Mesenchymal stem cell (in vitro differentiated cells and primary cell): ENCODE measurements at regions not wholly inside any gene's neighbourhood (a gene's known extent, or its start where the extent isn't known, plus 50 kb on each side); places are given as distances from the start of the nearest gene placed in this dataset.

Source experiments
- DNase-seq: peaks from one replicate; pipeline ENCODE4 v3.0.0-alpha.2; 2013
- H2AFZ ChIP-seq: one replicate; pipeline ENCODE4 v1.6.1; 2013; ENCODE audit warnings: low read depth, mild to moderate bottlenecking, control low read depth, inconsistent platforms, low read length, moderate library complexity
- H2AK5ac ChIP-seq: 2 replicates; pipeline ENCODE4 v1.6.1; 2013; ENCODE audit warnings: low read length, moderate library complexity, mild to moderate bottlenecking, inconsistent platforms; ENCODE audit not compliant: severe bottlenecking
- H2BK120ac ChIP-seq: one replicate; pipeline ENCODE4 v1.6.1; 2013; ENCODE audit warnings: low read depth, mild to moderate bottlenecking, inconsistent platforms, low read length, moderate library complexity
- H2BK12ac ChIP-seq, 2 experiments: one replicate each; pipeline ENCODE4 v1.6.1; 2013; ENCODE audit warnings: inconsistent platforms in 2 of 2, low read length in 2 of 2, mild to moderate bottlenecking in 2 of 2, moderate library complexity in 2 of 2, control low read depth in 1 of 2
- H2BK15ac ChIP-seq: one replicate; pipeline ENCODE4 v1.6.1; 2013; ENCODE audit warnings: mild to moderate bottlenecking, low read depth, inconsistent platforms; ENCODE audit not compliant: poor library complexity, severe bottlenecking
- H2BK5ac ChIP-seq: 2 replicates; pipeline ENCODE4 v1.6.1; 2013; ENCODE audit warnings: low read depth, mild to moderate bottlenecking, low read length, control low read depth, inconsistent platforms; ENCODE audit not compliant: poor library complexity, severe bottlenecking
- H3K14ac ChIP-seq, 2 experiments: one replicate each; pipeline ENCODE4 v1.6.1; 2013; ENCODE audit warnings: inconsistent platforms in 2 of 2, low read length in 2 of 2, control low read depth in 1 of 2, mild to moderate bottlenecking in 1 of 2, moderate library complexity in 1 of 2
- H3K18ac ChIP-seq, 2 experiments: one replicate each; pipeline ENCODE4 v1.6.1; 2013; ENCODE audit warnings: inconsistent platforms in 2 of 2, low read length in 2 of 2, control low read depth in 1 of 2, low read depth in 1 of 2, mild to moderate bottlenecking in 1 of 2
- H3K23ac ChIP-seq, 2 experiments: one replicate each; pipeline ENCODE4 v1.6.1; 2013; ENCODE audit warnings: inconsistent platforms in 2 of 2, low read length in 2 of 2, mild to moderate bottlenecking in 2 of 2, moderate library complexity in 2 of 2, control low read depth in 1 of 2
- H3K27ac ChIP-seq: 2 replicates; pipeline ENCODE4 v1.5.1; 2013; ENCODE audit warnings: mild to moderate bottlenecking, moderate library complexity, low read length, control low read depth, inconsistent platforms; ENCODE audit not compliant: poor library complexity, severe bottlenecking
- H3K27me3 ChIP-seq, 2 experiments: 2 replicates each; pipeline versions ENCODE4 v1.6.1 to v1.7.0; 2013; ENCODE audit warnings: low read length in 2 of 2, mild to moderate bottlenecking in 2 of 2, moderate library complexity in 2 of 2, control low read depth in 1 of 2, inconsistent platforms in 1 of 2; ENCODE audit not compliant: control insufficient read depth in 1 of 2, insufficient read depth in 1 of 2
- H3K36me3 ChIP-seq, 2 experiments: 2 replicates each; pipeline versions ENCODE4 v1.6.1 to v1.7.0; 2013; ENCODE audit warnings: low read length in 2 of 2, control low read depth in 1 of 2, inconsistent platforms in 1 of 2, low read depth in 1 of 2, mild to moderate bottlenecking in 1 of 2; ENCODE audit not compliant: insufficient read depth in 2 of 2, control insufficient read depth in 1 of 2
- H3K4ac ChIP-seq, 2 experiments: one replicate each; pipeline ENCODE4 v1.6.1; 2013; ENCODE audit warnings: inconsistent platforms in 2 of 2, low read length in 2 of 2, mild to moderate bottlenecking in 2 of 2, moderate library complexity in 2 of 2, control low read depth in 1 of 2, low read depth in 1 of 2
- H3K4me1 ChIP-seq: 2 replicates; pipeline ENCODE4 v1.6.1; 2013; ENCODE audit warnings: low read depth, low read length, control low read depth; ENCODE audit not compliant: control insufficient read depth, insufficient read depth
- H3K4me2 ChIP-seq: 2 replicates; pipeline ENCODE4 v1.6.1; 2013; ENCODE audit warnings: low read length, mild to moderate bottlenecking, inconsistent platforms; ENCODE audit not compliant: poor library complexity, severe bottlenecking
- H3K4me3 ChIP-seq, 2 experiments: 2 replicates each; pipeline versions ENCODE4 v1.5.1 to v1.7.0; 2013; ENCODE audit warnings: low read length in 2 of 2, mild to moderate bottlenecking in 2 of 2, control low read depth in 1 of 2, low read depth in 1 of 2; ENCODE audit not compliant: insufficient read depth in 1 of 2
- H3K79me1 ChIP-seq: replicated peaks from 2 replicates; pipeline ENCODE4 v1.6.1; 2013; ENCODE audit warnings: mild to moderate bottlenecking, control low read depth, low read length, inconsistent platforms; ENCODE audit not compliant: poor library complexity, severe bottlenecking
- H3K9ac ChIP-seq: 2 replicates; pipeline ENCODE4 v1.7.0; 2013; ENCODE audit warnings: mild to moderate bottlenecking, low read length, moderate library complexity
- H3K9me3 ChIP-seq: 2 replicates; pipeline ENCODE4 v1.7.0; 2013; ENCODE audit warnings: mild to moderate bottlenecking, low read length; ENCODE audit not compliant: control insufficient read depth
- H4K8ac ChIP-seq: one replicate; pipeline ENCODE4 v1.6.1; 2013; ENCODE audit warnings: inconsistent platforms, mild to moderate bottlenecking, low read length, moderate library complexity
- H4K91ac ChIP-seq: one replicate; pipeline ENCODE4 v1.6.1; 2013; ENCODE audit warnings: mild to moderate bottlenecking, low read length, inconsistent platforms
- WGBS: methylation state at CpG from one replicate; pipeline ENCODE4 v1.1.7; 2013; ENCODE audit warnings: mixed read lengths; 5-methylcytosine and 5-hydroxymethylcytosine counted together

GRCh38 chr4:20341134-20341738 lies 89.5 kb downstream of the SLIT2 start:
- Histone ChIP-seq H3K4me2 (peak overlapping the region; percentile 34), H2BK15ac (no peak overlapping the region), H3K4me1 (peaks cover 4% of the 10 kb centered on the region), H3K79me1 (no peaks in the 10 kb centered on the region), H3K4ac (no peak overlapping the region), H3K9me3 (no peaks in the 10 kb centered on the region), H3K9ac (no peak overlapping the region), H3K14ac (no peak overlapping the region), H4K8ac (no peak overlapping the region), H3K27ac (peak overlapping the region; percentile 86), H3K27me3 (no peaks in the 10 kb centered on the region), H2AFZ (no peak overlapping the region), H2BK5ac (peak overlapping the region; percentile 57), H3K36me3 (no peaks in the 10 kb centered on the region), H3K4me3 (no peak overlapping the region), H4K91ac (no peak overlapping the region), H2AK5ac (no peak overlapping the region), H3K18ac (no peak overlapping the region), H2BK120ac (no peak overlapping the region), H3K23ac (no peak overlapping the region), H2BK12ac (no peak overlapping the region)
- WGBS, result 65% methylated on average over 4 of the region's 5 CpGs
- no peak for DNase-seq

GRCh38 chr4:20347531-20347930 lies 95.8 kb downstream of the SLIT2 start:
- Histone ChIP-seq H2AK5ac (no peak overlapping the region), H4K91ac (no peak overlapping the region), H3K27ac (no peak overlapping the region), H3K27me3 (no peaks in the 10 kb centered on the region), H3K14ac (no peak overlapping the region), H2AFZ (no peak overlapping the region), H4K8ac (no peak overlapping the region), H3K4me1 (peaks cover 5% of the 10 kb centered on the region), H3K4me2 (no peak overlapping the region), H3K4me3 (no peak overlapping the region), H2BK15ac (no peak overlapping the region), H3K9me3 (no peaks in the 10 kb centered on the region), H2BK5ac (no peak overlapping the region), H3K18ac (no peak overlapping the region), H3K9ac (no peak overlapping the region), H2BK12ac (no peak overlapping the region), H3K23ac (no peak overlapping the region), H2BK120ac (no peak overlapping the region), H3K4ac (no peak overlapping the region), H3K79me1 (no peaks in the 10 kb centered on the region), H3K36me3 (no peaks in the 10 kb centered on the region)
- no peak for DNase-seq
- WGBS, result no CpG with 5 or more reads among the region's 2 CpGs

- no peak overlapping the region for H3K14ac ChIP-seq
- H2BK15ac ChIP-seq, result no peak overlapping the region
- no peak overlapping the region for H2BK5ac ChIP-seq
- no peak overlapping the region for H3K9ac ChIP-seq
- no peak overlapping the region for H3K4me2 ChIP-seq
- DNase-seq, result no peak
- H3K36me3 ChIP-seq, result no peaks in the 10 kb centered on the region
- no peak overlapping the region for H4K91ac ChIP-seq
- no peak overlapping the region for H3K18ac ChIP-seq
- H3K4ac ChIP-seq, result no peak overlapping the region
- no peak overlapping the region for H3K23ac ChIP-seq
- H3K9me3 ChIP-seq, result no peaks in the 10 kb centered on the region
- H3K4me1 ChIP-seq, result peaks cover 5% of the 10 kb centered on the region
- H2BK12ac ChIP-seq, result no peak overlapping the region
- H2AK5ac ChIP-seq, result no peak overlapping the region
- H3K79me1 ChIP-seq, result no peaks in the 10 kb centered on the region
- no peak overlapping the region for H3K27ac ChIP-seq
- H2BK120ac ChIP-seq, result no peak overlapping the region
- no peak overlapping the region for H2AFZ ChIP-seq
- no peaks in the 10 kb centered on the region for H3K27me3 ChIP-seq
- no peak overlapping the region for H3K4me3 ChIP-seq
- 91% methylated on average over 6 of the region's 6 CpGs for WGBS
- no peak overlapping the region for H4K8ac ChIP-seq
Measured at GRCh38 chr4:20348411-20348810, 96.7 kb downstream of the SLIT2 start.

GRCh38 chr4:20351360-20352162 lies 99.9 kb downstream of the SLIT2 start:
- Histone ChIP-seq H3K23ac (no peak overlapping the region), H2AFZ (no peak overlapping the region), H3K18ac (no peak overlapping the region), H2BK5ac (no peak overlapping the region), H3K9ac (no peak overlapping the region), H3K4me1 (peaks cover 4% of the 10 kb centered on the region), H4K91ac (no peak overlapping the region), H4K8ac (no peak overlapping the region), H3K4ac (no peak overlapping the region), H3K14ac (no peak overlapping the region), H2BK15ac (no peak overlapping the region), H3K4me2 (no peak overlapping the region), H2BK120ac (no peak overlapping the region), H3K27me3 (no peaks in the 10 kb centered on the region), H3K9me3 (no peaks in the 10 kb centered on the region), H2AK5ac (no peak overlapping the region), H3K27ac (no peak overlapping the region), H3K36me3 (no peaks in the 10 kb centered on the region), H2BK12ac (no peak overlapping the region), H3K79me1 (no peaks in the 10 kb centered on the region), H3K4me3 (no peak overlapping the region)
- WGBS, result 67% methylated on average over 2 of the region's 2 CpGs
- DNase-seq, result no peak
